GM19468 (cell line): ENCODE measurements at regions not wholly inside any gene's neighbourhood (a gene's known extent, or its start where the extent isn't known, plus 50 kb on each side); places are given as distances from the start of the nearest gene placed in this dataset.
A peak's percentile ranks its signal among the peaks of the same experiment; 100 is the strongest.

Experiments
- ATAC-seq: cut with Tn5 transposase; IDR thresholded peaks from one replicate; pipeline ENCODE4 v1.9.1; 2021; ENCODE audit warnings: mild to moderate bottlenecking, moderate library complexity, moderate number of reproducible peaks; ENCODE audit not compliant: unreplicated experiment; ENCODE audit errors: extremely low read depth

DNA sequence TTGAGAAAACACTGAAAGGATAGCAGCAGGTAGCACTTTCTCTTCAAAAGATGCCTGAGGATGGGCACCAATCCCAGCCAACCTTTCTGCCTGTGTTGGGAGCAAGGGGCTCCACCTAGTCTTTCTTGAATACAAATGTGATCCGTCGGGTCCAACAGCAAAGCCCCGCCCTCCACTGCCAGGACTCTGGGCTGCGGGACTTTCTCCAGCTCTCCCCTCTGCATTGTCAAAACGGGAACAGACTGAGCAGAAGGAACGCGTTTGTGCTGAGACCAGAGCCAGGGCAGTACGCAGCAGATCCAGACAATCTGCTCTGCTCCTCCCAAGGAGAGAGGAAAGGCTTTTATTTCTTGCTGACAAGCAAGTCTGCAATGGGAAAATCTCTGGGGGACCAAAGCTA, 139.7 kb downstream of the SEC61B start:
- ATAC-seq = no peak

DNA sequence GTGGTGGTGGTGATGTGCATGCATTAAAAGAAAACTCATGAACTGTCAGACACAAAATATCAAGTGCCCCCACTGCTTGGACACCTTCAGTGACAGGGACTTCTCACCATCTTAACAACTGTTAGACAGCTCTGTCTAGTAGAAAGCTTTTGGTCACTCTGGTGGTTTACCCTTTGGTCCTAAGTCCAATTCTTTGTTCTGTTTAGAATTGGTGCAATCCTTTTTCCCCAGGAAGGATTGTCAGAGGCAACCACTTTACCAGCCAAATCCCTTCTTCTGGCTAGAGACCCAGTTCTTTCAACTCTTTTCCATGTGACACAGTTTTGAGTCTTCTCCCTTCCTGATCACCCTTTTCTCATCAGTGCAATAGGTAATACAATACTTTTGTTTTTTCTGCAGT, 140.2 kb downstream of the SEC61B start:
- no peak for ATAC-seq

DNA sequence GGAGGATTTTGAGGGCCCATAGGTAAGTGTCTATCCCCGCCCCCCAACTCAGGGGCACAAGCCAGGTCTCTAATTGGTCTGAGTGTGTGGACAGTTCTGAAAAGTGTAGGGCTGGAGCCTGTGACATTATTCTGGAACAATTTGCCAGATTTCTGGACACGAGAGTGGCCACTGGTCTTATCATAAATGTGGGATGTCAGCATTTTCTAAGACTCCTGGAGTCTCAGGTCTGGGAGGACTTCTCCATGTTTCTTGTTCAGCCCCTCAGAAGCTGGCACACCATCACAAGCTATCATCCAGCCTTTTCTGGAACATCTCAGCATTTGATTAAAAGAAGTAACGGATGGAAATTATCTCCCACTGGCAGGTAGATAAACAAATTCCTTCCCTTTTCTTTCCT, 141.4 kb downstream of the SEC61B start:
- ATAC-seq = no peak

GRCh38 chr9:99365233-99365980, 143.3 kb downstream of the SEC61B start:
- no peak for ATAC-seq

DNA sequence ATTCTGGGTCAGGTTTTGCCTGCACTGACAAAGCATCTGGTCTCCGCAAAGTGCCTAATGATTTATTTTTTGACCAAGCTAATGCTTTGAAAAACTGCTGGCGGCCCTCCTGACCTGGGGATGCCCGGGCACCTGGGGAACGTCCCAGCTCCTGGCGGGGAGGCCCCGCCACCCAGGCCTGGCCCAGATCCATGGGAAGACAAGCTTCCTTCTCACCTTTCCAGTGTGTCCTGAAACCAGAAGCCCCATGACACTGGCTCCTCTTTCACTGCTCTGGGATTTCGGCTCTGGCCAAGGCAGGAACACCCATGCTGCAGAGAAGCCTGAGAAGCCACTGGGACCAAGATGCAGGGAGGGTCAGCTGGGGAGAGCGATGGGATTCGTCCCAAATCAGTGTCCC, 144.1 kb downstream of the SEC61B start:
- ATAC-seq = no peak

DNA sequence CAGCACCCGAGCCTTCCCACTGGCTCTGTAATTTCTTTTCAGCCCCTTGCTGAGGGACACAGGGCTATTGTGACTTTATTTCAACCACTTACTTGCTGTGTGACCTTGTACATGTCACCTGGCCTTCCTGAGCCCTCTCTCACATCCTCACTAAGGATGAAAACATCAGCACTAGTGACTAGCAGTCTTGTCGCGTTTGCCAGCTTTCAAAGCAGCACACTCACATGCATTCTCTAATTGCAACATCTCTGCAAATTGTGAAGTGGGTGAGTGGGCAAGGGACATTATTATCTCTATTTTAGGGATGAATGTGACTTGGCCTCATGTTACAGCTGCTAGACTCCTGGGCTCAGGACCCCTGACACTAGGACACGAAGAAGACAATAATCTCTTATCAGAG, 144.5 kb downstream of the SEC61B start:
- ATAC-seq = no peak

GRCh38 chr9:99368341-99369326, 146.6 kb downstream of the SEC61B start:
- ATAC-seq = peak; percentile 44

- no peak for ATAC-seq
Observed at GRCh38 chr9:99369327-99369722, 147.2 kb downstream of the SEC61B start.

- no peak for ATAC-seq
Observed at GRCh38 chr9:99370376-99370775, 148.3 kb downstream of the SEC61B start.

DNA sequence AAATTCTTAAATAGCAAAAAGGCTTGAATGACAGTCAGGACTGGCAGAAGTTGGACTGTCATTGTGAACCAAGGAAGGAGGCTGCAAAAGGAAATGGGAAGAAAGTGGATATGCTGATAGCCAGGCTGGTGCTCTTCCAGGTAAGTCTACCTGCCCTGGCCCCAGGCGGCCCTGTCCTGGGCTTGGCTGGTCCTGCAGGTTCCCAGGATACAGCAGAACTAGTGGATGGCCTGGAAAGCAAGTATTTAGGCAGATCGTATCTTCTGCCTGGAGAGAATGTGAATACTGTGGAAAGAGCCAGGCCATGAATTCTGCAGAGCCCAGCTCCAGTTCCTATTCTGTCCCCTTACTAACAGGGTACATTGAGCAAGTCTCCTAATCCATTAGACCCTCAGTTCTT, 149.3 kb downstream of the SEC61B start:
- ATAC-seq = no peak

DNA sequence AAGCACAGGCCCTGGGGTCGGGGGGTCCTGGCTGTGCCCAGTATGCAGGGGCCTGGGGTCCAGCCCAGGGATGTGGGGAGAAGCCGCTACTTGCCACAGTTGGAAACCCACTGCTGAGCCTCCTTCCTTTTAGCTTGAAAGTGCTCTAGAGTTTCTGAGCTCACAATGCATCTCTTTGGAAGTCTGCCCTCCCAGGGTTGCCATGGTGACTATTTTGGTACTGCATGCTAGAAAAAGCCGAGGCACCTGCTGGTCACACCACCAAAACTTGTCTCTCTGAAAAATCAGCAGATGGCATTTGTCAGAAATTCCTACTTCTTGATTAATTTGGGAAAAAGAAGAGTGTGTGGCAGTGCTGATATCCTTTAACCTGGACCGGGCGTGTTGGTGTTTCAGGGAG, 151.8 kb downstream of the SEC61B start:
- no peak for ATAC-seq

- no peak for ATAC-seq
Observed at GRCh38 chr9:99374793-99375192, 152.7 kb downstream of the SEC61B start.

- ATAC-seq = no peak
Observed at GRCh38 chr9:99375481-99375880, 153.4 kb downstream of the SEC61B start.

GRCh38 chr9:99377790-99378775, 156.0 kb downstream of the SEC61B start:
- ATAC-seq = no peak

DNA sequence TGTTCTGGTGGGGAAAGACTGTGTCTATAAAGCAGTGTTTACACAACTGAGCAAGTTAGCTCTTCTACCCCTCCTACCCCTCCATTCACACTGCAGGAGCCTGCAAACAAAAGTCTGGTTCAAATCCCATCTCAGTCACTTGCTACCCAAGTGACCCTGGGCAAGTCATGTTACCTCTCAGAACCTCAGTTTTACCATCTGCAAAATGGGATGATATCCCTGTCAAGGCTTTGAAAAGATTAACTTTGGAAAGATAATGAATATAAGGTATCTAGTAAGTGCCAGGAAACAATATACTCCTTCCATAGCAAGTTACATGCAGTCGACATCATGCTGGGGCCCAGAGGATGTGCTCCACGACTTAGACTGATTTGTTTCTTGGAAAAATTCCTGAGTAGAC, 161.5 kb downstream of the SEC61B start:
- ATAC-seq = no peak

GRCh38 chr9:99385215-99385614, 163.1 kb downstream of the SEC61B start:
- no peak for ATAC-seq

- ATAC-seq = no peak
Observed at GRCh38 chr9:99385814-99386279, 163.8 kb downstream of the SEC61B start.

DNA sequence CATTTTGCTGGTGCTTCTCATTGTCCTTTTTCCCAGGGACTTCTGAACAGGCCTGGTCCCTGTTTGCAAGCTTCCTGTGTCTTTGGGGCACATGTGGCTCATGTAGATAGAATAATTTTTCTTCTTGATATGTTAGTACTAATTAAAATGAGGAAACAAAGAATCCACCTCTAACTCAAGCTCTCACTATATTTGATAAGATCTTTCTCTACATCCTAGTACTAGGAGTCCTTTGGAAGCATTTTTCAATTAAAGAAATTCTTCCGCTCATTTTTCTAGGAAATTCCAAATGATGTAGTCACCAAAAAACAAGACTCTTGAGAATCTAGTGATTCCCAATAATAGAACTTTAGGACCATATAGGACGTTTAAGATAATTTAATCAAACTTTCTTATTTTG, 165.3 kb downstream of the SEC61B start:
- no peak for ATAC-seq

GRCh38 chr9:99389087-99390033, 167.3 kb downstream of the SEC61B start:
- no peak for ATAC-seq
